EL (cell line): ENCODE measurements at regions not wholly inside any gene's neighbourhood (a gene's known extent, or its start where the extent isn't known, plus 50 kb on each side); places are given as distances from the start of the nearest gene placed in this dataset.

ENCODE experiments used
- DNase-seq: peaks from one replicate; pipeline ENCODE4 v3.0.0-alpha.2; 2016

DNA sequence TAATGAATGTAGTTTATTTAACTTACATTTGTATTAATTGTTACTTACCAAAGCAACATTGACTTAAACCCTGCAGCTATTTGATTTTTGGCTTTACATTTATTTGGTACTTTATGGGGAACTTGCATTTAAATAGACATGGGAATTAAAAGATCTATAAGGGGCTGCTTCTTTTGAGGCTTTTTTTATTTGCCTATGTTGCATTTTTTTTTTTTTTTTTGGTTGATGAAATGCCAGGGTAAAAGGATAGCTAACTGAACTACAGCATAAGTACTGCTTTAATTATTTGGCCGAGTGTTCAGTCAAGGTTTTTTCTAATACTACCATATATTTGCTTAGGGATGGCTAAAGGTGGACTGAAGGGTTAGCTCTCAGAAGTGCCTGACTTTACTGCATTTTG is 62.5 kb upstream of the CDH4 start:
- no peak for DNase-seq

DNA sequence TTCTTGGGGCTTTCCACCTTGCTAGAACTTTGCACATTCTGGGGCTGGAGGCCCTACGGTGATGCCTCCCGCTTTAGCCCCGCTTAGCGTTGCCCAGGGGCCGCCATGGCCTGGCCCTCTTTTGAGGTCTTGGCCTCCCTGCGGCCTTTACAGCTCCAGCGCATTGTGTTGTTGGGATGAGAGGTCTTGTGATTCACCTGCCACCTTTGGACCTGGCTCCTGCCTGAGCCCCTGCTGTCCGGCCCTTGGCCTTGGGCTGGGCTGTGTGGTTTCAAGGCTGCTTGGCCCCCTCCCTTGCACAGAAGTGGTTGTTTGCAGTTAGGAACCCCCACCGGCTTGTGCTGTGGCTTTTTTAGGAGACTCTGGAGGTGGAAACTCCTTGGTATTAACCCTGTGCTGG is 61.0 kb upstream of the CDH4 start:
- DNase-seq, result no peak

DNA sequence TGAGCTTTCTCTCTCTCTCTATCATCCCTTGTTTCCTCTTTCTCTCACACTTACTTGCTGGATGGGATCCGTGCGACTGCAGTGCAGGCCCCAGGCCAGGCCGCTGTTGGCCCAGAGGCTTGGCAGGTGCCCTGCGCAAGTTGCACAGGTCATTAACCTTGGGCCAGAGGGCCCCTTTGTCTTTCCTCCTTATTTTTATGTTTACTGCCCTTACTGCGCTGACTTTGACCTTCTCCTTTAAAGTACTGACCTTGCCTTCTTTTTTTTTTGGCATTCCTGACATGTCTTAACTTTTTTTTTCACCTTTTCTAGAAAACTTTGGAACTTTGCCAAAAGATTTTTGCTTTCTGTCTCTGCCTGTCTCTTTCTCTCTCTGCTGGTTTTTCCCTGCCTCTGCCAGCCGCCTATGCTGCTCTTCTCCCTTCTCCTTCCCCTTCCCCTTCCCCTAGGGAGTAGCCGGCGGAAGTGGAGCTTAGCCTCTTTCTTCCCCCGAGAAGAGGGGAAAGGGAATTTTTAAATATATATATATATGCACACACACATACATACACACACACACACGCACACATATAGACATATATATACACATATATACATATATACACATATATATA is 59.6 kb upstream of the CDH4 start:
- DNase-seq, result no peak

DNA sequence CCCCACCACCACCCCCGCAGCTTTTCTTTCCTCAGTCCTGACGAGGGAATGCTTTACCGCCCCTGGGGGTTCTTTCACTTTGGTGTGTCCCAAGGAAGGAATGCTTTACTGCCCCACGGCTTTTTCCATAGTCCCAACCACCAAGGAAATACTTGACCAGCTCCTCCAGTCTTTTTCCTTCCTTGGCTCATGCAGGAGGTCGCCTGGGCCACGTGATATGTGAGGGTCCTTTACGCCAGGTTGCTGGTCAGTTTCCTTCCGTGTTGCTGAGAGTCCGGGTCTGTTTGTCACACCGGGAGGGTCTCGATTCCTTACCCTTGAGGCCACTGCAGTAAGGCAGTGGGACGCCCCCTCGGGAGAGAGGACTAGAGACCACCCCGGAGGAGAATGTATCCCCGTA is 58.9 kb upstream of the CDH4 start:
- no peak for DNase-seq
